ENCODE measurements at regions not wholly inside any gene's neighbourhood (a gene's known extent, or its start where the extent isn't known, plus 50 kb on each side); places are given as distances from the start of the nearest gene placed in this dataset.
A peak's percentile ranks its signal among the peaks of the same experiment; 100 is the strongest.
"Not testable (repeated sequence)": the region's sequence is repeated elsewhere in the genome, so short reads cannot be mapped to it uniquely, and the experiment has no call there.

GRCh38 chr3:63128380-63128779, 149.7 kb upstream of the SYNPR start:
- Histone ChIP-seq H3K4me3 (no peak overlapping the region), H3K27me3 (no peaks in the 10 kb centered on the region), H3K9me3 (peaks cover 0 to 5% of the 10 kb centered on the region in 2 donors), H3K4me1 (no peaks in the 10 kb centered on the region), H3K36me3 (no peaks in the 10 kb centered on the region), H3K27ac (no peak overlapping the region)
- DNase-seq (no peak), ATAC-seq (no peak)
- intact Hi-C loops (cut with DNase I), result no loop called here
- no peak for TF ChIP-seq CTCF (IDR thresholded peaks at IDR 0.05)

- Histone ChIP-seq H3K4me1 (no peaks in the 10 kb centered on the region), H3K9me3 (peaks cover 0 to 5% of the 10 kb centered on the region in 2 donors), H3K4me3 (no peak overlapping the region), H3K36me3 (no peaks in the 10 kb centered on the region), H3K27ac (no peak overlapping the region), H3K27me3 (no peaks in the 10 kb centered on the region)
- intact Hi-C loops (cut with DNase I), result no loop called here
- TF ChIP-seq CTCF (IDR thresholded peaks at IDR 0.05), result no peak
- ATAC-seq (no peak), DNase-seq (no peak)
These were observed 147.5 kb upstream of the SYNPR start for GRCh38 chr3:63130625-63131024.

- no peak for TF ChIP-seq CTCF (IDR thresholded peaks at IDR 0.05)
- ATAC-seq (no peak), DNase-seq (no peak)
- Histone ChIP-seq H3K36me3 (no peaks in the 10 kb centered on the region), H3K4me1 (no peaks in the 10 kb centered on the region), H3K9me3 (no peaks in the 10 kb centered on the region), H3K27me3 (no peaks in the 10 kb centered on the region), H3K27ac (no peak overlapping the region), H3K4me3 (no peak overlapping the region)
- intact Hi-C loops (cut with DNase I), result no loop called here
These were observed 145.5 kb upstream of the SYNPR start for GRCh38 chr3:63132461-63133250.

GRCh38 chr3:63135367-63135766, 142.7 kb upstream of the SYNPR start:
- Histone ChIP-seq H3K9me3 (no peaks in the 10 kb centered on the region), H3K36me3 (no peaks in the 10 kb centered on the region), H3K4me1 (no peaks in the 10 kb centered on the region), H3K27me3 (no peaks in the 10 kb centered on the region), H3K4me3 (no peak overlapping the region), H3K27ac (no peak overlapping the region)
- intact Hi-C loops (cut with DNase I), result no loop called here
- TF ChIP-seq CTCF (IDR thresholded peaks at IDR 0.05), result no peak
- DNase-seq (peak in 1 of 4 donors; percentile 4), ATAC-seq (peak; percentile 94)

GRCh38 chr3:63136249-63136648, 141.9 kb upstream of the SYNPR start:
- H3K27ac ChIP-seq; H3K27me3 ChIP-seq; H3K4me1 ChIP-seq; H3K36me3 ChIP-seq; DNase-seq; ATAC-seq; H3K9me3 ChIP-seq; H3K4me3 ChIP-seq; intact Hi-C loops (cut with DNase I): not testable (repeated sequence)

- ATAC-seq (no peak), DNase-seq (no peak)
- Histone ChIP-seq H3K27me3 (no peaks in the 10 kb centered on the region), H3K27ac (no peak overlapping the region), H3K4me3 (no peak overlapping the region), H3K9me3 (no peaks in the 10 kb centered on the region), H3K36me3 (no peaks in the 10 kb centered on the region), H3K4me1 (no peaks in the 10 kb centered on the region)
- intact Hi-C loops (cut with DNase I), result no loop called here
- TF ChIP-seq CTCF (IDR thresholded peaks at IDR 0.05), result no peak
These were observed 135.4 kb upstream of the SYNPR start for GRCh38 chr3:63142681-63143080.
